ENCODE measurements at regions not wholly inside any gene's neighbourhood (a gene's known extent, or its start where the extent isn't known, plus 50 kb on each side); places are given as distances from the start of the nearest gene placed in this dataset.
"Not testable (repeated sequence)": the region's sequence is repeated elsewhere in the genome, so short reads cannot be mapped to it uniquely, and the experiment has no call there.

DNA sequence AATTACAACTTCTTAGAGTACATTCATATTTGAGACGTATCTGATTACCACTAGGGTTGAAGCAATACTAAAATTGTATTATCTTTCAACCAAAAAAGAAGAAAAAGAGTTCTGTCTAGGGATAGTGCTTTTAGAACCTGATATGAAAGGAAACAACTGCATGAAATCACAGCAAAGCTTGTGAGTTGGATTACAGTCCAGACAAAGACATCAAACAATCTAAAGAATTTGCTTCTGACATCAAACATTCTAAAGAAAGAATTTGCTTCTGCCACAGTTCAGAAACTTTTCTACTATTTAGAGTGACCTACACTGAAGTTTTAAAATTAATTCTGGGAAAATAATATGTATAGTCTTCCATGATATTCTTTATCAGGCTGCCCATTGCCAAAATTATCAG is 1141.1 kb upstream of the ACO1 start:
- DNase-seq, result no peak

DNA sequence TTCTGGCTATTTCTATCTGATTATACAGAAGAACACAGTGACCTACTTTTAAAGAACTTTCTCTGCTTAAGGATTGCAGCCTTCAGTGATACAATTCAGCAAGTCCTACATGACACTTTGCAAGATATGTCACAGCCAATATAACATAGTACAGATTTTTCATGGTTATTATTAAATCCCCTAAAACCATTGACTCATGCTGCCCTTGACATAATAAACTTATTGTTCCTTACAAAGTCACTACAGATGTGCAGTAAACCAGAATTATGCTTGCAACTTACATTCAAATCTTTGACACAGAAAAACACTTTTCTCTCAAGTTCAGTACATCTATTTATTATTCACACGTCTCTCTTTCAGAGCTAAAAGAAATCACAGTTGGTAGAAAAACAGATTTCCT is 1136.3 kb upstream of the ACO1 start:
- DNase-seq, result no peak

DNA sequence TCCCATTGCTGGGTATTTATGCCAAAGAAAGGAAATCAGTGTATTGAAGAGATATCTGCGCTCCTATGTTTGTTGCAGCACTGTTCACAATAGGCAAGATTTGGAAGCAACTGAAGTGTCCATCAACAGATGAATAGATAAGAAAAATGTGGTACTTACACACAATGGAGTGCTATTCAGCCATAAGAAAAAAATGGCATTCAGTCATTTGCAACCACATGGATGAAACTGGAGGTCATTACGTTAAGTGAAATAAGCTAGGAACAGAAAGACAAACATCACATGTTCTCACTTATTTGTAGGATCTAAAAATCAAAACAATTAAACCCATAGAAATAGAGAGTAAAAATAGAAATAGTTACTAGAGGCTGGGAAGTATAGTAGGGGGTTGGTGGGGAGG is 1133.1 kb upstream of the ACO1 start:
- no peak for DNase-seq

DNA sequence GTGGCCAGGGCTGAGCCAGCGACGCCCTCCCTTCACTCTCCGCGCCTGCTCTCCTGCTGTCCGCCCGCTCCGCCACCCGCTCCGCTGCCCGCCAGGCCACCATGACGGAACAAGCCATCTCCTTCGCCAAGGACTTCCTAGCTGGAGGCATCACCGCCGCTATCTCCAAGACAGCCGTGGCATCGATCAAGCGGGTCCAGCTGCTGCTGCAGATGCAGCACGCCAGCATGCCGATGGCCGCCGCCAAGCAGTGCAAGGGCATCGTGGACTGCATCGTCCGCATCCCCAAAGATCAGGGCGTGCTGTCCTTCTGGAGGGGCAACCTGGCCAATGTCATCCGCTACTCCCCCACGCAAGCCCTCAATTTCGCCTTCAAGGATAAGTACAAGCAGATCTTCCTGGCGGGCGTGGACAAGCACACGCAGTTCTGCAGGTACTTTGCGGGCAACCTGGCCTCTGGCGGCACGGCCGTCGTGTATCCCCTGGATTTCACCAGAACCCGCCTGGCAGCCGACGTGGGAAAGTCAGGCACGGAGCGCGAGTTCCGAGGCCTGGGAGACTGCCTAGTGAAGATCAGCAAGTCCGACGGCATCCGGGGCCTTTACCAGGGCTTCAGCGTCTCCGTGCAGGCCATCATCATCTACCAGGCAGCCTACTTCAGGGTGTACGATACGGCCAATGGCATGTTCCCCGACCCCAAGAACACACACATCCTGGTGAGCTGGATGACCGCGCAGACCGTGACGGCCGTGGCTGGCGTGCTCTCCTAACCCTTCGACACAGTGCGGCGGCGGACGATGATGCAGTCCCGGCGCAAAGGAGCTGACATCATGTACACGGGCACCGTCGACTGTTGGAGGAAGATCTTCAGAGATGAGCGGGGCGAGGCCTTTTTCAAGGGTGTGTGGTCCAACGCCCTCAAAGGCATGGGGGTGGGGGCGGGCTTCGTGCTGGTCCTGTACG is 1130.4 kb upstream of the ACO1 start:
- no peak for DNase-seq

DNA sequence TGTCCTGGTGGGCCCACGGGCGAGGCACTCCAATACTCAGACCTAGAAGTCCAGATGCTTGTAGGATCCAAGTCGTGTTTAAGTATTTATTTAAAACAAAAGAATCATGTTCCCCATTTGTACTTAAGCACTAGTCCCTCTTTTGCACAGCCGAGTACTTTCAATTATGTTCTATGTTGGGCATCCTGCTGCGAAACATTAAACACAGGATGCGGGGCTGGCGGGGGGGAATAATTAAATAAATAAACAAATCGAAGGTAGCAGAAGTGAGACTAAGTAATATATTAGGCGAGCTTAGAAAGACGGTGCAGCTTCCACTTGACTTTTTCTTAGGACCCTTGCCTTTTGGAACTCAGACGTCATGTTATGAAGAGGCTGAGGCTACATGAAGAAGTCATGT is 1129.2 kb upstream of the ACO1 start:
- DNase-seq, result no peak

DNA sequence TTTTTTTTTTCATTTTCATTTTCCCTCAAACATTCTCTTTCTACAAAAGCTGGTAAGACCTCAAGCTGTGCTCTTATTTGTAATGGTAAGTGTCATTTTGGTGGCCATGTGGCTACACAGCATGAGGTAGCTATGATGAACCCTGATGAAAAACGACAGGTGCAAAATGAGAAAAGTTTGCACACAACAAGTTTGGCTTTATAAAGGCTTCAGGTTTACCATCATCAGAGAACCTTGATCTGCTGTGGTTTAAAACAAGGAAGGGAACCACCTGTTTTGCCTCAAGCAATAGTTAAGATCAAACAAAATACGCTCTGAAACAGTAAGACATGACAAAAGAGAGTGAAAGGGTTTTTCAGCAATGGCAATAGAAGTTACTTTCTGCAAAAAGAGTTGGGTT is 1124.6 kb upstream of the ACO1 start:
- DNase-seq, result no peak

DNA sequence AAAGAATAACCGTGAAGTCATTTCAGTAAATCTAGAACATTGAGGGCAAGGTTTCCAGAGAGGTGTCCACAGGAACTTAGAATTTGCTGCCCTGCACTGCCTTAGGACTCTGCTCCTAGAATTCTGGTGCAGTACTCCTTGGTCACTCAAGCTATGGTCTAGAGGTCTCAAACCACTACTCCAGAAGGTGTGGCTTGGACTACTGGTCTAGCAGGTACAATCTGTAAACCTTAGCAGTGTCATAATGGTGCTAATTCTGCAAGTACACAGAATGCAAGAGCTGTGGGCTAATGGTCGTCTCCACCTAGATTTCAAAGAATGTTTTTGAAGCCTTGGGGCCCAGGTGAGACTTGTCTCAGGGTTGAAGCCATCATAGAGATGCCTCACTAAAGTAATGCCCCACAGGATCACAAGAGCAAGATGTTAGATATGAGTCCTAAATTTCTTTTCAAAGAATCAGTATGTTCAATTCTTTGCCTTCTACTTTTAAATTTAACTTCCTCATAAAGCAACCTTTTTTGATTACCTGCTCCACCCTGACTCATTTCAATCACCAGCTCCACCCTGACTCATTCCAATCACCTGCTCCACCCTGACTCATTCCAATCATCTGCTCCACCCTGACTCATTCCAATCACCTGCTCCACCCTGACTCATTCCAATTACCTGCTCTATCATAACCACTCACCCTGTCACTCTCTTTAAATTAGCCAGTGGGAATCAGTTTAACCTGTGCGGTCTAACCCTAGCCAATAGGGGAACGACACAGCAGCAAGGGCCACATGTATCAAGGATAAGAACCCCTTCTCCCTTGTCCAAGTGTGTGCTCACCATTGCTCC is 1111.8 kb upstream of the ACO1 start:
- no peak for DNase-seq

DNA sequence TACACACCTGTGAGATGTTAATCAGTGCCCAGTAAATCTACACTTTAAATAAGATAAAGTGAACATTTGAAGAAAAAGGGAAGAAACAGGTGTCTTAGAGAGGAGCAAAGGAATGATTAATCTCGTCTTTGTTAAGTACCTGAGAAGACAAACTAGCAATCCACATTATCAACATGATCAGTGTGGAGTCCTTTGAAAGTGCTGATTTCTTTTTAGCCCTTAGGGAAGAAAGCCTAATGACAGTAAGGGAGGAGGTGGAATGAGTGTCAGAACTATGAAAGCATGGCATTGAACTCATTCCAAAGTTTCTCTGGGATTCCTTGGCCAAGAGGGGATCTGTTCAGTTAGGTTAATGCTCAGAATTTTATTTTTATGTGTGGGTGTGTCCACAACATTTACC is 1109.0 kb upstream of the ACO1 start:
- DNase-seq, result no peak

DNA sequence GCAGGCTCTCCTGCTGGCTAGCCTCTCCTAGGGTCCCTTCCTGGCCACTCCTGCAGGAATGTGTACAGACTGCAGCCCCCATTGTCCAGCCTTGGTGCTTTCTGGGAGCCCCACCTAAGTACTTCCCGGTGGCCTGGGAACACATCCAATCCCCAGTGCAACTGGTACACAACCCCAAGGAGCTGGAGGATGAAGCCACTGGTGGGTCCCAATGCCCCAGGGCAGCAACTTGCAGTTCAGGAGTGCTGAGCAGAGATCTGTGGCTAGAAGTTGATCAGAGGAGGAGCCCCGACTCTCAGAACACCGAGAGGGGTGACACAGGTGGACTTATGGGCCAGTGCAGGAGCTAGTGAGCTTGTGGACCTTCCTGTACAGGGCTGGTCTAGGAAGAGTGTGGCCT is 1093.7 kb upstream of the ACO1 start:
- no peak for DNase-seq

DNA sequence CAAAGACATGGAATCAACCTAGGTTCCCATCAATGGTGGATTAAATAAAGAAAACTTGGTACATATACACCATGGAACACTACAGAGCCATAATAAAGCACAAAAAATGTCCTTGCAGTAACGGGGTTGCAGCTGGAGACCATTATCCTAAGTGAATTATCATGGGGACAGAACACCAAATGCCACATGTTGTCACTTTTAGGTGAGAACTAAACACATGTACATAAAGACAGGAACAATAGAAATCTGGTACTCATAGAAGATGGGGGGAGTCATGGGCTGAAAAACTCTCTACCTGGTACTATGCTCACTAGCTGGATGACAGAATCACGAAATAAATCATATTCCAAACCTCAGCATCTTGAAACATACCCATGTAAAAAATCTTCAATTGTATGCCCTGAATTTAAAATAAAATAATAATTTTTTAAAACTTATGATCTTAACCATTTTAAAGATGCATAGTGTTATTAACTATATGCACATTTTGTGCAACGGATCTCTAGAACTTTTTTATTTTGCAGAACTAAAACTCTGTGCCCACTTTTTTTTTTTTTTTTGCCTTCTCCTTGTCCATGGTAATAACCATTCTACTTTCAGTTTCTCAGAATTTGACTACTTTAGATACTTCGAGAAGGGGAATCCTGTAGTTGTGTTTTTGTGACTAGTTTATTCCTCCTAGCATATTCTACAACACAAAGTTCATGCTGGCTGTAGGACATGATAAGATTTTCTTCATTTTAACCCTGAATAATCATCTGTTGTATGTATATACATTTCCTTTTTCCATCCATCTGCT is 1081.6 kb upstream of the ACO1 start:
- no peak for DNase-seq

DNA sequence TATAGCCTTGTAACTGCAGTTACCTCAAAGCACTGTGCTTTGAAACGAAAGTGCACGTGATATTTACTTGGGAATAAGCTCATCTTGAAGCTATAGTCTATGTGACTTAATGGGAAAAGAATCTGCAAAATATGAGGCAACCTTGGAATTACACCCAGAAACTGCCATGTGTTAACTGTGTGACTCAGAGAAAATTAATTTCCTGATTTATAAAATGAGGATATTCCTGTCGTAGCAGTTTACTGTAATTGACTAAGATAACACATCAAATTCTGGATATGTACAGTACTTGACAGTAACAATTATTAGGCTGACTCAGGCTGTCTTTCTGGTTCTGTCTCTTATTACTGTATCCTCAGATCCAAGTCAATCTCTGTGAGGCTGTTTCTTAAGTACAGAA is 1079.9 kb upstream of the ACO1 start:
- DNase-seq, result no peak

DNA sequence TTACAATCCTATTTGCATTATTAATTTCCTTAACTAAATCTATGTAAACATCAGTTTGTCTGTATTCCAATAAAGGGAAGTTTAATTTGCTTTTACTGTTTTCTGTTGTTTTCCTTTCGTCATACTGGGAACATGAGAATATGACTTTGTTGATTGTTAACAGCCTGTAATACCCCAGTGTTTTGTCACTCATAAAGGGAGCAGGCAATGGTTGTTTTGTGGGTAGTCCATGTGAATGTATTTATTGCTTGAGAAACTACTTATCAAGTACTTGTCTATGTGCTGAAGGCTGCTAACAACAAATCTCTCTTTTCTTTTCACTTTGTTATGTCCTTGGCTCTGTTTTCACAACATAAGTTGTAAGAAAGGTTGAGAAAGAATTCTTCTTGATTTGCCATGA is 1070.2 kb upstream of the ACO1 start:
- no peak for DNase-seq

DNA sequence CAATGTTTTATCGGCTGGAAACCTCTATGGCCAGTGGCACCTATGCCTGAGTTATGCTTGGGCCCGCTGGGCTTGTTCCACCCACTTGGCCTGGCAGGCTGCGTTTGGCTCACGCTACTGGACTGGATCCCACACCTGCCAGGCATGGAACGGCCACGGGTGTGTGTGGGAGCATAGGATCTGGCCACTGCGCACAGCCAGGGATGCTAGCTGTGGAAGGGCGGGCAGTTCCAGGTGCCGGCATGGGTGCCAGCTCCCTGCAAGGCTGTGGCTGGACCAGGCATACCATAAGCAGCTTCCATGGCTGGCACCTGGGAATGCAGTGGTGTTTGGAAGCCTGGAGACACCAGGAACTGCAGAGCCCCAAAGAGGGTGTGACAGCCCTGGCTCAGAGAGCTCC is 1063.9 kb upstream of the ACO1 start:
- no peak for DNase-seq

DNA sequence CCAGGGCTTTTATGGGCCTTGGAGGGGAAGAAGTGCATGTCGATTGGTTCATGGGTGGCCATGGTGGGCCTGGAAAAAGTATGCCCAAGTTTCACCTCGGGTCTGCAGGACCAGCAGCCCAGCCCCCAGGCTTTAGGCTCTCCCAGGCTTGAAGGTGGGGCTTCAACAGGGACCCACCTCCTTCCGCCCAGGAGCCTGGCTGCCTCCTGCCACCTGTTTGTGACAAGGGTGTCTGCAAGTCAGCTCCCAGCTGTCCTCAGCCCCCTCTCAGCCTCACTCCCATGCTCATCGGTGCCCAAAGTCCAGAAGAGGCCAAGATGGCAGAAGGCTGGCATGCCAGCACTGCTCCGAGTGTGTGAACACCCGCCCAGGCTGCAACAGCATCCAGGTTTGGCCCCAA is 1063.2 kb upstream of the ACO1 start:
- DNase-seq, result no peak

DNA sequence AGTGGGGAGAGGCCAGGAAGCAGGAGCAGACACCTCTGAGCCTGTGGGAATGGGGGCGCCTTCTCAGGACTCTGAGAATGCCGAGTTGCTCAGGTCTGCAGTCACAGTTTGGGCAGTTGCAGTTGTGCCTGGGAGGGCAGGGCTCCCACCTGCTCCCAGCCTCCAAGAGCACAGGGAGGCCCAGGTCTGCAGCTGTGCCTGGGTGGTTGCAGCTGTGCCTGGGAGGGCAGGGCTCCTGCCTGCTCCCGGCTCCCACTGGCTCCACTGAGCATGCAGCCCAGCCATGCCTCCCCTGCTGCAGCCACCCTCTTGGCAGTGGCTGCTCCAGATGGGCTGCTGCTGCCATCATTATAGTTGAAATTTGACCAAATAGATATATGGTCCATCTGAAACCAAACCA is 1062.8 kb upstream of the ACO1 start:
- DNase-seq, result no peak

DNA sequence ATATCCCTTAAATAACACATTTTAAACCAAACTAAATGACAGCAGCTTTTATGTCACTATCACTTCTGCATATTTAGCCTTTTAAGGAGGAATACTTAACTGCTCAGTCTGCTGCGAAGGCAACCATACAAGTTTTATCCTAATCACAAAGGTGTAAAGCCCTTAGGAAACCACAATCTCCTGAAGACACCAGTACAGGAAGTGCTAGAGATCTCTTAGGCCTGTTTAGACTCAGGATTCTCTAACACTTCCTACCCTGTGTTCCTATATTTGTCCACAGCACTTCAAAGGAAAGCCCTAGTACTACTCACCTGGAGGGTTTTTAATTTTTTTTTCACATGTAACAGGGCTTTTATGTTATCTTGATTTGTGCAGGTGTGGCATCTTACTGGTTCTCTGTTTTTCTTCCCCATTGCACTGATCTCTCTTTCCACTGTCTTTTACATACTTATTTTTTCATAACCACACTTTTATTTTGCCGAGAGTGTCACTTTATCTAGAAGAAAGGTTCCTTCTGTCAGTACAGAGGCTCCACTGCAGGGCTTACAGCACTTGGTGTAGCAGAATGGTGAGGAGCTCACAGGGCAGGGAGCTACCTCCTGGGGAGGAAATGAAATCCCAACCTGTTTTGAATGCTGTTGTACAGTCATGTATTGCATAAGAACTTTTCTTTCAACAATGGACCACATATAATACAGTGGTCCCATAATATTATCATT is 1060.6 kb upstream of the ACO1 start:
- DNase-seq, result no peak

DNA sequence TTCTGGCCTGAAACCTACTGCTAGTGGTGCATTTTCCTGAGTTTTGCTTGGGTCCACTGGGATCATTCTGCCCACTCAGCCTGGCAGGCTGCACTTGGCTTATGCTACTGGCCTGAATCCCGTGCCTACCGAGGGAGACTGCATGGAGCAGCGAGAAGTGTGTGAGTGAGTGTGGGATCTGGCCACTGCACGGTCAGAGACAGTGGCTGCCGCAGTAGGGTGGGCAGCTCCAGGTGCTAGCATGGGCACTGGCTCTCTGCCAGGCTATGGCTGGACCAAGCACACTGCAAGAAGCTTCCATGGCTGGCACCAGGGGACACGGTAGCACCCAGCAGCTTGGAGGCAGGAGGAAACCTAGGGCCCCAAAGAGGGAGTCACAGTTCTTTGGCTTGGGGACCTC is 1058.7 kb upstream of the ACO1 start:
- no peak for DNase-seq

DNA sequence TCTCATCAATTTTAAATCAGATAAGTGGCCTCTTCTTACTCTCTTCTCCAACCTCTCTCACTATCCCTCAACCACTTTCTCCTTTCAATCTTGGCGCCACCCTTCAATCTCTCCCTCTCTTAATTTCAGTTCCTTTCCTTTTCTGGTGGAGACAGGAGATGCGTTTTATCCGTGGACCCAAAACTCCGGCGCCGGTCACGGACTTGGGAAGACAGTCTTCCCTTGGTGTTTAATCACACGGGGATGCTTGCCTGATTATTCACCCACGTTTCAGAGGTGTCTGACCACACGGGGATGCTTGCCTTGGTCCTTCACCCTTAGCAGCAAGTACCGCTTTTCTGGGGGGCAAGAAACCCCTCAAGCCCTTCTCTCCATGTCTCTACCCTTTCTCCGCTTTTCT is 1057.6 kb upstream of the ACO1 start:
- not testable (repeated sequence) for DNase-seq

DNA sequence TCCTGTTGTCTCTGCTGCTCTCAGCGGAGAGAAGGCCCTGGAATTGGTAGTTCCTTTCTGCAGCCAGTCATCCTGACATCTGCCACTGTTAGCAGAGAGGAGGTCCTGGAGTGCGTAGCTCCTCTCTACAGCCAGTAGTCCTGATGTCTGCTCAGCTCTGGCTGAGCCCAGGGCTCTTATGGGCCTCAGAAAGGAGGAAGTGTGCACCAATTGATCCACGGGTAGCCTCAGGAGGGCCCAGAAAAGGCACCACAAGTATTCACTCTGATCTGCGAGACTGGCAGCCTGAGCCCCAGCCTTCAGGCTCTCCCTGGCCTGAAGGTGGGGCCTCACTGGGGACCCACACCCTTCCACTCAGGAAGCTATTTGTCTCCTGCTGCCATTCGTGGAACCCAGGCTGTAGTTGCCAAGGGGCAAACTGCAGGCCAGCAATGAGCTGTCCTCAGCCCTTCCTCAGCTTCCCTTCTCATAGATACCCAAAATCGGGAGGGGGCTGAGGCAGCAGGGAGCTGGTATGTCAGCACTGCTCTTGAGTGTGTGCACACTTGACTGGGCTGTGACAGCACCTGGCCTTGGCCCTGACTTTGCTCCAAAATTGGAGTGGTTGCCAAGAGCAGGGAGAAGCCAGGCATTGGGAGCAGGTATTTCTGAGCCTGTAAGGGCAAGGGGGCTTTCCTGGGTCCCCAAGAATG is 1049.5 kb upstream of the ACO1 start:
- no peak for DNase-seq

DNA sequence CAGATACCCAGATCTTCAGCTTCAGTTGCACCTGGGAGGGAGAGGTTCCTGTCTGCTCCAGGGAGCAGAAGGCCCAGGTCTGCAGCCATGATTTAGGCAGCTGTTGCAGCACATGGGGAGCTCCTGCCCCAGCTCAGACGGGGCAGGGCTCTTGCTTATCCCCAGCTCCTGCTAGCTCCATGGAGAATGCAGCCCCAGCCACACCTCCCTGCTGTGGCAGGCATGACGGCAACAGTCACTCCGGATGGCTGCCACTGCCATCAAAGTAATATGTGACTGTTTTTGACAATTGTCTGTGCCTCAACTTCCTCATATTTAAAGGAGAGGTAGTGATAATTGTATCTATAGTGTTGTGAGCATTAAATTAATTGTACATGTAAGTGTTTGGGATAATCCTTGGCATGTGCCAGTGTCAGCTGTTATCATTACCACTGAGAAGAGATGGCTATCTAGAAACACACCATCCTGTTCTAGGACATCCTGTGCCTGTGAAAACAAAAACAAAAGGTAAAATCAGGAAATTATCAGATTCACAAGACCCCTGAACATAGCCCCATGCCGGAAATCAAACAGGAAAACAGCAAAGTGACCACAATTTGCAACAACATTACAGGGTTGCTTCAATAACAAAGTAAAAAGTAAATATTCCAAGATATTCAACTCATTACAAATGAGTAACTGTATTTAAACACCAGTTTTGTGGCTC is 1048.8 kb upstream of the ACO1 start:
- no peak for DNase-seq

DNA sequence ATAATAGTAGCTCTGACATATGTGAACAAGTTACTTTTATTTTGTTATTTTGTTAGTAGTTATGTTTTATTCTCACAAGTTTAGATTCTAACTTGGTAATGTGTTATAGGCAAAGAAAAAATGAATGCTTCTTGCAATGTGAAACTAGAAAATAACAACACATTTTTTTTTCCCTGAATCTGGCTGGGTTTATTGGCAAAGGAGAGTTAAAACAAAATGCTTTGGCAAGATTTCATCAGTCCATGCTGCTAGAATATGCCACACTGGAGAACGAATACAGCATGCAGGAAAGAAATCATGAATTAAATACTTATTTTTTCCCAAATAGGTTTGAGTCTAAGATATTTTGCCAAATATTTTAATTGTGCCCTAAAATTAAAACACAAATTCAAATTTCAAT is 1048.1 kb upstream of the ACO1 start:
- DNase-seq, result no peak

Measured in activated CD8-positive, alpha-beta memory T cell treated with anti-CD3 and anti-CD28 coated beads for 24 hours (primary cell).